CD4-positive, CD25-positive, alpha-beta regulatory T cell (primary cell): ENCODE measurements at regions not wholly inside any gene's neighbourhood (a gene's known extent, or its start where the extent isn't known, plus 50 kb on each side); places are given as distances from the start of the nearest gene placed in this dataset.
"Not testable (repeated sequence)": the region's sequence is repeated elsewhere in the genome, so short reads cannot be mapped to it uniquely, and the experiment has no call there.

Source experiments
- ATAC-seq, 2 donors: fragments of 150-1000 bp; cut with Tn5 transposase; one replicate each; pipeline ENCODE4 v1.10.0; 2021; ENCODE audit warnings: low read depth in 2 of 2, moderate number of reproducible peaks in 2 of 2, moderate library complexity in 1 of 2
- DNase-seq, 3 donors: peaks; one replicate each; pipeline versions ENCODE4 v3.0.0 to v3.0.0-alpha.2; 2012 to 2022; ENCODE audit warnings: mixed read lengths in 1 of 3
- H3K27ac ChIP-seq: one replicate; pipeline ENCODE4 v1.7.0; 2013; ENCODE audit warnings: mild to moderate bottlenecking, low read length; ENCODE audit not compliant: insufficient read depth, poor library complexity, severe bottlenecking
- H3K27me3 ChIP-seq: one replicate; pipeline ENCODE4 v1.7.0; 2013; ENCODE audit warnings: low read length; ENCODE audit not compliant: control insufficient read depth, insufficient read depth
- H3K36me3 ChIP-seq: one replicate; pipeline ENCODE4 v1.7.0; 2013; ENCODE audit warnings: mild to moderate bottlenecking, low read length, moderate library complexity; ENCODE audit not compliant: control insufficient read depth, insufficient read depth
- H3K4me1 ChIP-seq: 2 replicates; pipeline ENCODE4 v1.7.0; 2013; ENCODE audit warnings: mild to moderate bottlenecking, low read length; ENCODE audit not compliant: insufficient read depth, control insufficient read depth, poor library complexity, severe bottlenecking
- H3K4me3 ChIP-seq: one replicate; pipeline ENCODE4 v1.7.0; 2013; ENCODE audit warnings: low read depth, mild to moderate bottlenecking, low read length, moderate library complexity
- H3K9me3 ChIP-seq, 2 experiments: 1 replicate in 1 of 2; 2 replicates in 1 of 2; pipeline ENCODE4 v1.7.0; 2013; ENCODE audit warnings: low read length in 2 of 2, mild to moderate bottlenecking in 1 of 2, moderate library complexity in 1 of 2; ENCODE audit not compliant: control insufficient read depth in 2 of 2
- H3K27ac Mint-ChIP-seq, 3 donors: one replicate each; pipeline ENCODE4 v1.8.0; 2020 to 2022; ENCODE audit warnings: mild to moderate bottlenecking in 3 of 3, mixed read lengths in 3 of 3, moderate library complexity in 2 of 3
- H3K27me3 Mint-ChIP-seq: one replicate; pipeline ENCODE4 v1.8.0; 2022; ENCODE audit warnings: mild to moderate bottlenecking, mixed read lengths
- H3K36me3 Mint-ChIP-seq: one replicate; pipeline ENCODE4 v1.8.0; 2020; ENCODE audit warnings: mixed read lengths
- H3K4me1 Mint-ChIP-seq, 4 donors: one replicate each; pipeline ENCODE4 v1.8.0; 2020 to 2022; ENCODE audit warnings: mixed read lengths in 4 of 4, mild to moderate bottlenecking in 1 of 4
- H3K4me3 Mint-ChIP-seq, 4 donors: one replicate each; pipeline ENCODE4 v1.8.0; 2020 to 2022; ENCODE audit warnings: mild to moderate bottlenecking in 4 of 4, mixed read lengths in 4 of 4, moderate library complexity in 3 of 4
- H3K9me3 Mint-ChIP-seq, 7 donors: one replicate each; pipeline ENCODE4 v1.8.0; 2020 to 2022; ENCODE audit warnings: mixed read lengths in 7 of 7, mild to moderate bottlenecking in 3 of 7, moderate library complexity in 2 of 7

- Histone ChIP-seq H3K4me1 (no peaks in the 10 kb centered on the region), H3K36me3 (no peaks in the 10 kb centered on the region), H3K4me3 (no peak overlapping the region), H3K27ac (no peak overlapping the region), H3K27me3 (no peaks in the 10 kb centered on the region), H3K9me3 (no peaks in the 10 kb centered on the region)
- H3K27ac Mint-ChIP-seq = no peak overlapping the region
- no peaks in the 10 kb centered on the region for H3K36me3 Mint-ChIP-seq
- no peaks in the 10 kb centered on the region for H3K4me1 Mint-ChIP-seq
- ATAC-seq = no peak
- no peak overlapping the region for H3K4me3 Mint-ChIP-seq
- no peaks in the 10 kb centered on the region for H3K27me3 Mint-ChIP-seq
- no peak for DNase-seq
- H3K9me3 Mint-ChIP-seq = peaks cover 0 to 5% (median 3%) of the 10 kb centered on the region in 7 donors
These were observed 369.6 kb downstream of the FAT3 start for GRCh38 chr11:92594251-92594650.

- no peaks in the 10 kb centered on the region for H3K4me1 Mint-ChIP-seq
- no peak overlapping the region for H3K4me3 Mint-ChIP-seq
- Histone ChIP-seq H3K36me3 (no peaks in the 10 kb centered on the region), H3K9me3 (no peaks in the 10 kb centered on the region), H3K4me1 (no peaks in the 10 kb centered on the region), H3K27ac (no peak overlapping the region), H3K4me3 (no peak overlapping the region), H3K27me3 (no peaks in the 10 kb centered on the region)
- peaks cover 0 to 7% (median 3%) of the 10 kb centered on the region in 7 donors for H3K9me3 Mint-ChIP-seq
- ATAC-seq (no peak), DNase-seq (no peak)
- H3K27ac Mint-ChIP-seq = no peak overlapping the region
- H3K27me3 Mint-ChIP-seq = no peaks in the 10 kb centered on the region
- no peaks in the 10 kb centered on the region for H3K36me3 Mint-ChIP-seq
These were observed 370.4 kb downstream of the FAT3 start for GRCh38 chr11:92595052-92595451.

- Mint-ChIP-seq H3K27ac (no peak overlapping the region), H3K4me1 (no peaks in the 10 kb centered on the region), H3K4me3 (no peak overlapping the region), H3K27me3 (no peaks in the 10 kb centered on the region), H3K9me3 (peaks cover 0 to 11% (median 4%) of the 10 kb centered on the region in 7 donors), H3K36me3 (no peaks in the 10 kb centered on the region)
- no peaks in the 10 kb centered on the region for H3K36me3 ChIP-seq
- no peak for ATAC-seq
- no peak for DNase-seq
- H3K27ac ChIP-seq = no peak overlapping the region
- no peaks in the 10 kb centered on the region for H3K4me1 ChIP-seq
- H3K4me3 ChIP-seq = no peak overlapping the region
- H3K27me3 ChIP-seq = no peaks in the 10 kb centered on the region
- H3K9me3 ChIP-seq = no peaks in the 10 kb centered on the region
These were observed 372.1 kb downstream of the FAT3 start for GRCh38 chr11:92596596-92597317.

GRCh38 chr11:92601048-92601447 lies 368.4 kb upstream of the MTNR1B start:
- H3K27ac Mint-ChIP-seq = no peak overlapping the region
- peaks cover 0 to 11% (median 3%) of the 10 kb centered on the region in 7 donors for H3K9me3 Mint-ChIP-seq
- H3K36me3 Mint-ChIP-seq = no peaks in the 10 kb centered on the region

GRCh38 chr11:92605667-92606066 lies 363.8 kb upstream of the MTNR1B start:
- H3K9me3 ChIP-seq = no peaks in the 10 kb centered on the region
- Mint-ChIP-seq H3K27ac (no peak overlapping the region), H3K36me3 (no peaks in the 10 kb centered on the region), H3K27me3 (no peaks in the 10 kb centered on the region), H3K4me3 (no peak overlapping the region), H3K4me1 (no peaks in the 10 kb centered on the region), H3K9me3 (peaks cover 0 to 2% (median 0%) of the 10 kb centered on the region in 7 donors)
- H3K27ac ChIP-seq = no peak overlapping the region
- H3K27me3 ChIP-seq = no peaks in the 10 kb centered on the region
- H3K4me3 ChIP-seq = no peak overlapping the region
- H3K36me3 ChIP-seq = no peaks in the 10 kb centered on the region
- H3K4me1 ChIP-seq = no peaks in the 10 kb centered on the region
- no peak for ATAC-seq
- no peak for DNase-seq

More at GRCh38 chr11:92601048-92601447, 368.4 kb upstream of the MTNR1B start:
- Histone ChIP-seq H3K27me3 (no peaks in the 10 kb centered on the region), H3K27ac (no peak overlapping the region), H3K4me1 (no peaks in the 10 kb centered on the region), H3K9me3 (no peaks in the 10 kb centered on the region), H3K4me3 (no peak overlapping the region), H3K36me3 (no peaks in the 10 kb centered on the region)
- no peak overlapping the region for H3K4me3 Mint-ChIP-seq
- DNase-seq = no peak
- H3K4me1 Mint-ChIP-seq = no peaks in the 10 kb centered on the region
- ATAC-seq = no peak
- H3K27me3 Mint-ChIP-seq = no peaks in the 10 kb centered on the region

GRCh38 chr11:92607969-92608722 lies 361.3 kb upstream of the MTNR1B start:
- Mint-ChIP-seq H3K27me3 (no peaks in the 10 kb centered on the region), H3K4me3 (no peak overlapping the region), H3K4me1 (no peaks in the 10 kb centered on the region), H3K36me3 (no peaks in the 10 kb centered on the region), H3K27ac (no peak overlapping the region), H3K9me3 (no peaks in the 10 kb centered on the region)
- no peaks in the 10 kb centered on the region for H3K4me1 ChIP-seq
- H3K4me3 ChIP-seq = no peak overlapping the region
- DNase-seq (no peak), ATAC-seq (no peak)
- H3K36me3 ChIP-seq = no peaks in the 10 kb centered on the region
- H3K9me3 ChIP-seq = no peaks in the 10 kb centered on the region
- H3K27me3 ChIP-seq = no peaks in the 10 kb centered on the region
- no peak overlapping the region for H3K27ac ChIP-seq

- Histone ChIP-seq H3K9me3 (no peaks in the 10 kb centered on the region), H3K27me3 (no peaks in the 10 kb centered on the region), H3K27ac (no peak overlapping the region), H3K36me3 (no peaks in the 10 kb centered on the region), H3K4me1 (no peaks in the 10 kb centered on the region), H3K4me3 (no peak overlapping the region)
- ATAC-seq = no peak
- Mint-ChIP-seq H3K4me3 (no peak overlapping the region), H3K4me1 (no peaks in the 10 kb centered on the region), H3K27me3 (no peaks in the 10 kb centered on the region), H3K27ac (no peak overlapping the region), H3K9me3 (no peaks in the 10 kb centered on the region), H3K36me3 (no peaks in the 10 kb centered on the region)
- no peak for DNase-seq
These were observed 358.3 kb upstream of the MTNR1B start for GRCh38 chr11:92611157-92611556.

GRCh38 chr11:92618020-92618419 lies 351.4 kb upstream of the MTNR1B start:
- H3K27me3 Mint-ChIP-seq, ATAC-seq, H3K4me3 ChIP-seq, H3K4me3 Mint-ChIP-seq, H3K36me3 ChIP-seq, H3K36me3 Mint-ChIP-seq, H3K4me1 Mint-ChIP-seq, H3K27ac Mint-ChIP-seq, H3K27me3 ChIP-seq, DNase-seq, H3K4me1 ChIP-seq, H3K27ac ChIP-seq, H3K9me3 ChIP-seq: not testable (repeated sequence)
- H3K9me3 Mint-ChIP-seq = peaks cover 0 to 13% (median 2%) of the 10 kb centered on the region in 7 donors
